OCI-LY3 (cell line): ENCODE measurements at regions not wholly inside any gene's neighbourhood (a gene's known extent, or its start where the extent isn't known, plus 50 kb on each side); places are given as distances from the start of the nearest gene placed in this dataset.
A peak's percentile ranks its signal among the peaks of the same experiment; 100 is the strongest.
"Not testable (repeated sequence)": the region's sequence is repeated elsewhere in the genome, so short reads cannot be mapped to it uniquely, and the experiment has no call there.

Experiments used
- H2AFZ ChIP-seq: fragments of 200-600, 300-600 bp; shearing (Covaris generic); 2 replicates; pipeline ENCODE4 v1.6.0; 2014; ENCODE audit warnings: antibody characterized with exemption, low read depth, low read length
- H3K27ac ChIP-seq: fragments of 200-600, 300-600 bp; sonication (generic); 2 replicates; pipeline ENCODE4 v1.5.1; 2014; ENCODE audit warnings: mild to moderate bottlenecking, low read length, moderate library complexity, mixed read lengths
- H3K27me3 ChIP-seq: fragments of 200-600, 300-600 bp; sonication (generic); 2 replicates; pipeline ENCODE4 v1.6.1; 2014; ENCODE audit warnings: low read depth, low read length, mixed read lengths
- H3K36me3 ChIP-seq: fragments of 200-600, 300-600 bp; sonication (generic); replicated peaks from 2 replicates; pipeline ENCODE3; 2014; ENCODE audit warnings: low read depth, low read length, mixed read lengths
- H3K4me1 ChIP-seq: fragments of 300-600, 200-600 bp; sonication (generic); 2 replicates; pipeline ENCODE4 v1.6.1; 2014; ENCODE audit warnings: low read length, mixed read lengths
- H3K4me2 ChIP-seq: fragments of 200-600, 300-600 bp; sonication (generic); 2 replicates; pipeline ENCODE4 v1.6.1; 2014; ENCODE audit warnings: low read length, mixed read lengths
- H3K4me3 ChIP-seq: fragments of 300-600, 200-600 bp; sonication (generic); 2 replicates; pipeline ENCODE4 v1.5.1; 2014; ENCODE audit warnings: antibody characterized with exemption, mild to moderate bottlenecking, low read length, moderate library complexity
- H3K79me2 ChIP-seq: fragments of 300-600, 200-600 bp; shearing (Covaris generic); 2 replicates; pipeline ENCODE4 v1.6.1; 2014; ENCODE audit warnings: mild to moderate bottlenecking, low read length, mixed read lengths
- H3K9ac ChIP-seq: fragments of 300-600, 200-600 bp; shearing (Covaris generic); 2 replicates; pipeline ENCODE4 v1.6.0; 2014; ENCODE audit warnings: mild to moderate bottlenecking, low read length, moderate library complexity
- H3K9me3 ChIP-seq: fragments of 200-600, 300-600 bp; shearing (Covaris generic); 2 replicates; pipeline ENCODE4 v1.6.1; 2014; ENCODE audit warnings: low read length, mixed read lengths; ENCODE audit not compliant: insufficient read depth
- H4K20me1 ChIP-seq: fragments of 200-600, 300-600 bp; sonication (generic); 2 replicates; pipeline ENCODE4 v1.6.1; 2016; ENCODE audit warnings: low read length, mixed read lengths; ENCODE audit not compliant: insufficient read depth
- CTCF ChIP-seq: fragments of 200-600, 300-600 bp; sonication (generic); IDR thresholded peaks from 2 replicates; pipeline ENCODE4 v1.5.1; 2014; ENCODE audit warnings: antibody characterized with exemption, low read length, low read depth
- EZH2phosphoT487 ChIP-seq: fragments of 200-600 bp; shearing (Covaris generic); IDR thresholded peaks from 2 replicates; pipeline ENCODE4 v1.6.1; 2018; ENCODE audit warnings: antibody characterized with exemption, mixed run types, low read depth

GRCh38 chr6:137573739-137574138, 79.5 kb upstream of the OLIG3 start:
- no peaks in the 10 kb centered on the region for H4K20me1 ChIP-seq
- H2AFZ ChIP-seq = no peak overlapping the region
- no peak for TF ChIP-seq EZH2phosphoT487
- TF ChIP-seq CTCF = no peak
- no peaks in the 10 kb centered on the region for H3K4me1 ChIP-seq
- no peak overlapping the region for H3K4me2 ChIP-seq
- no peak overlapping the region for H3K27ac ChIP-seq
- no peaks in the 10 kb centered on the region for H3K36me3 ChIP-seq
- H3K9me3 ChIP-seq = no peaks in the 10 kb centered on the region
- no peak overlapping the region for H3K4me3 ChIP-seq
- no peaks in the 10 kb centered on the region for H3K79me2 ChIP-seq
- peaks cover 6% of the 10 kb centered on the region; the same call in 1 of the 2 replicates for H3K27me3 ChIP-seq
- H3K9ac ChIP-seq = no peak overlapping the region

- H3K27me3 ChIP-seq = no peaks in the 10 kb centered on the region
- H2AFZ ChIP-seq = no peak overlapping the region
- H4K20me1 ChIP-seq = no peaks in the 10 kb centered on the region
- H3K27ac ChIP-seq = no peak overlapping the region
- H3K4me2 ChIP-seq = no peak overlapping the region
- no peak overlapping the region for H3K9ac ChIP-seq
- no peaks in the 10 kb centered on the region for H3K36me3 ChIP-seq
- no peak overlapping the region for H3K4me3 ChIP-seq
- TF ChIP-seq CTCF (no peak), EZH2phosphoT487 (no peak)
- H3K4me1 ChIP-seq = peaks cover 12% of the 10 kb centered on the region
- no peaks in the 10 kb centered on the region for H3K9me3 ChIP-seq
- H3K79me2 ChIP-seq = no peaks in the 10 kb centered on the region
Measured at GRCh38 chr6:137579612-137580011, 85.4 kb upstream of the OLIG3 start.

GRCh38 chr6:137581019-137581707, 87.0 kb upstream of the OLIG3 start:
- Histone ChIP-seq H3K79me2 (no peaks in the 10 kb centered on the region), H3K27ac (no peak overlapping the region), H3K4me1 (peaks cover 12% of the 10 kb centered on the region), H3K36me3 (no peaks in the 10 kb centered on the region), H3K4me2 (peak overlapping the region; percentile 28; the same call in 1 of the 2 replicates), H2AFZ (no peak overlapping the region), H4K20me1 (no peaks in the 10 kb centered on the region), H3K4me3 (no peak overlapping the region), H3K9me3 (no peaks in the 10 kb centered on the region), H3K27me3 (no peaks in the 10 kb centered on the region), H3K9ac (no peak overlapping the region)
- TF ChIP-seq CTCF (no peak), EZH2phosphoT487 (no peak)

GRCh38 chr6:137583519-137583918, 89.3 kb upstream of the OLIG3 start:
- H3K79me2 ChIP-seq, H3K4me2 ChIP-seq, H3K9me3 ChIP-seq, H3K4me3 ChIP-seq, H3K9ac ChIP-seq, H3K27me3 ChIP-seq, H3K27ac ChIP-seq, H2AFZ ChIP-seq, H4K20me1 ChIP-seq, H3K36me3 ChIP-seq: not testable (repeated sequence)
- peaks cover 12% of the 10 kb centered on the region for H3K4me1 ChIP-seq

- Histone ChIP-seq H3K4me1 (peaks cover 10% of the 10 kb centered on the region; the same call in 1 of the 2 replicates), H4K20me1 (no peaks in the 10 kb centered on the region), H3K27me3 (no peaks in the 10 kb centered on the region), H3K9ac (no peak overlapping the region), H3K27ac (no peak overlapping the region), H3K36me3 (peaks cover 3% of the 10 kb centered on the region), H2AFZ (no peak overlapping the region), H3K79me2 (no peaks in the 10 kb centered on the region), H3K4me3 (no peak overlapping the region), H3K9me3 (peaks cover 7% of the 10 kb centered on the region; the same call in 1 of the 2 replicates), H3K4me2 (no peak overlapping the region)
- no peak for TF ChIP-seq EZH2phosphoT487
- no peak for TF ChIP-seq CTCF
Measured at GRCh38 chr6:137588472-137588871, 94.3 kb upstream of the OLIG3 start.
